Right atrium auricular region (tissue), 2 donors: ENCODE measurements at regions not wholly inside any gene's neighbourhood (a gene's known extent, or its start where the extent isn't known, plus 50 kb on each side); places are given as distances from the start of the nearest gene placed in this dataset.

ENCODE experiments used
- DNase-seq: peaks from one replicate; pipeline ENCODE4 v3.0.0-alpha.2; 2019; ENCODE audit warnings: low spot score
- H3K27ac ChIP-seq, 2 donors: fragments of 200-600 bp; sonication (generic); 1 replicate in 1 of 2; 2 replicates in 1 of 2; pipeline ENCODE4 v1.5.1; 2016 to 2019
- H3K27me3 ChIP-seq, 2 donors: fragments of 200-600 bp; sonication (generic); one replicate each; pipeline versions ENCODE4 v1.5.1 to v1.6.0; 2017 to 2019
- H3K36me3 ChIP-seq: fragments of 200-600 bp; sonication (generic); one replicate; pipeline ENCODE4 v1.5.1; 2016
- H3K4me1 ChIP-seq, 2 donors: fragments of 200-600 bp; sonication (generic); one replicate each; pipeline versions ENCODE4 v1.5.1 to v1.6.0; 2017 to 2019
- H3K4me3 ChIP-seq, 2 donors: fragments of 200-600 bp; sonication (generic); 1 replicate in 1 of 2; 2 replicates in 1 of 2; pipeline ENCODE4 v1.5.1; 2017 to 2019; ENCODE audit warnings: mild to moderate bottlenecking in 1 of 2, moderate library complexity in 1 of 2
- H3K9me3 ChIP-seq, 2 donors: fragments of 200-600 bp; sonication (generic); one replicate each; pipeline ENCODE4 v1.5.1; 2019
- TF ChIP-seq, protein P1 (sequence below), 2 donors: fragments of 200-600 bp; sonication (generic); IDR thresholded peaks; one replicate each; pipeline ENCODE4 v1.5.1; 2019; ENCODE audit warnings: antibody characterized with exemption in 2 of 2

DNA sequence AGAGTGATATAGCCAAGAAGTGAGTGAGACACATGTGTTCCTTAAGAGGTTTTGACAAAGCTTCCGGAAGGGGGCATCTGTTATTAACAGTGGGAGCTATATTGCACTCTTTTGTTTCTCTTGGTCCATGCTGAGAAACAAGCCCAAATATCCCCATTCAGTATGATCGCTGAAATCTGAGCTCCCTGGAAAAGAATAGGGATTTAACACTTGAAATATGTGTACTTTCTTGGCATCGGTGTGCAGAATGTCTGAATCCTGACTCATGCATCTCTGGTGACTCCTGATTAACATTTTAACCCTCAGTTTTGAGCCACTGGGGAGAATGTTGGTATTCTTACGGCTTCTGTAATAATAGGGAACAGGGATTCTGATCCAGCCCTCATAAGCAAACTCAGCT, 448.1 kb downstream of the TSN start:
- Histone ChIP-seq H3K4me3 (no peak overlapping the region), H3K9me3 (no peaks in the 10 kb centered on the region), H3K27me3 (no peaks in the 10 kb centered on the region), H3K36me3 (no peaks in the 10 kb centered on the region), H3K27ac (no peak overlapping the region), H3K4me1 (peaks cover 0 to 6% of the 10 kb centered on the region in 2 donors)
- TF ChIP-seq, protein P1, sequence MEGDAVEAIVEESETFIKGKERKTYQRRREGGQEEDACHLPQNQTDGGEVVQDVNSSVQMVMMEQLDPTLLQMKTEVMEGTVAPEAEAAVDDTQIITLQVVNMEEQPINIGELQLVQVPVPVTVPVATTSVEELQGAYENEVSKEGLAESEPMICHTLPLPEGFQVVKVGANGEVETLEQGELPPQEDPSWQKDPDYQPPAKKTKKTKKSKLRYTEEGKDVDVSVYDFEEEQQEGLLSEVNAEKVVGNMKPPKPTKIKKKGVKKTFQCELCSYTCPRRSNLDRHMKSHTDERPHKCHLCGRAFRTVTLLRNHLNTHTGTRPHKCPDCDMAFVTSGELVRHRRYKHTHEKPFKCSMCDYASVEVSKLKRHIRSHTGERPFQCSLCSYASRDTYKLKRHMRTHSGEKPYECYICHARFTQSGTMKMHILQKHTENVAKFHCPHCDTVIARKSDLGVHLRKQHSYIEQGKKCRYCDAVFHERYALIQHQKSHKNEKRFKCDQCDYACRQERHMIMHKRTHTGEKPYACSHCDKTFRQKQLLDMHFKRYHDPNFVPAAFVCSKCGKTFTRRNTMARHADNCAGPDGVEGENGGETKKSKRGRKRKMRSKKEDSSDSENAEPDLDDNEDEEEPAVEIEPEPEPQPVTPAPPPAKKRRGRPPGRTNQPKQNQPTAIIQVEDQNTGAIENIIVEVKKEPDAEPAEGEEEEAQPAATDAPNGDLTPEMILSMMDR (IDR thresholded peaks at IDR 0.05): no peak
- DNase-seq: no peak

- DNase-seq: no peak
- Histone ChIP-seq H3K27me3 (no peaks in the 10 kb centered on the region), H3K4me3 (no peak overlapping the region), H3K4me1 (peaks cover 0 to 6% of the 10 kb centered on the region in 2 donors), H3K9me3 (no peaks in the 10 kb centered on the region), H3K27ac (no peak overlapping the region), H3K36me3 (no peaks in the 10 kb centered on the region)
- TF ChIP-seq, protein P1 (IDR thresholded peaks at IDR 0.05): no peak
Observed at GRCh38 chr2:122205641-122206040, 450.2 kb downstream of the TSN start.

GRCh38 chr2:122206101-122206500, 450.6 kb downstream of the TSN start:
- Histone ChIP-seq H3K36me3 (no peaks in the 10 kb centered on the region), H3K27me3 (no peaks in the 10 kb centered on the region), H3K4me1 (peaks cover 0 to 6% of the 10 kb centered on the region in 2 donors), H3K9me3 (no peaks in the 10 kb centered on the region), H3K27ac (no peak overlapping the region), H3K4me3 (no peak overlapping the region)
- TF ChIP-seq, protein P1 (IDR thresholded peaks at IDR 0.05): no peak
- no peak for DNase-seq

DNA sequence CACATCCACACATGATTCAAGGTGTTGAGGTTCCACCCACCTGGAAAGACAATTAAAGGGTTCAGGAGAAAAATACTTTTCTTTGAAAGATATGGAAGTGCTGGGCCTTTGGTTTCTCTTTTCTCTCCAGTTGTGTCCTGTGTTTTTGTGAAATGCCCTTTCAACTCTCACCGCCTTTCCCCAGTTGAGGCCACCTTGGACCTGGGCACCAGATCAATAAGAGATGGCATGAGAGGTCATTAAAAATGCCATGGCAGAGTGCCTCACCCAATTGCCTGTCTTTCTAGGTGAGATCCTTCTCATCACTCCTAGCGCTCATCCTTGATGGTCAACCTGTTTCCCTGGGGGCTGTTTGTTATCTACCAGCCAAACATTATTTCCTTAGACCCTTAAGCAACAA, 453.9 kb downstream of the TSN start:
- no peak for DNase-seq
- H3K4me3 ChIP-seq: no peak overlapping the region
- H3K4me1 ChIP-seq: no peaks in the 10 kb centered on the region

DNA sequence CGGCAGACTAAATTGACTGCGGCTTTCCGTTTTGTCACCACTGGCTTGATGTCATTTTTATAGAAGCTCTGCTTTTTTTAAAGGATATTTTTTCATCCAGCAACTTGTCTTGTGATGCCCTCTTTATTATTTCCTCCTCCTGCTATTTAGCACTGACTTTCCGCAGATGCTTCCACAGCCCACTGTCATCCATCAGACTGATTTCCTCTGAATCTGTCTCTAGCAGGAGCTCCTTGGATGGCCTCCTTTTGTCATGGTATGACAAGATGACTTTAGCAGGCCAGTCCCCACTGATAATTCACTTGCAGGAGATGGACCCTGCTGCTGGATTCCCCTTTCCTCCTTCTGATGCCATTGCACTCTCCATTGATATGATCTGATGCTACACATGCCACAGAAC, 454.6 kb downstream of the TSN start:
- H3K4me1 ChIP-seq: no peaks in the 10 kb centered on the region
- no peaks in the 10 kb centered on the region for H3K9me3 ChIP-seq
- H3K4me3 ChIP-seq: no peak overlapping the region
- H3K27ac ChIP-seq: no peak overlapping the region
- H3K27me3 ChIP-seq: no peaks in the 10 kb centered on the region
- DNase-seq: no peak
- TF ChIP-seq, protein P1 (IDR thresholded peaks at IDR 0.05): no peak
- no peaks in the 10 kb centered on the region for H3K36me3 ChIP-seq

More for the DNA sequence above, 453.9 kb downstream of the TSN start:
- no peaks in the 10 kb centered on the region for H3K27me3 ChIP-seq
- TF ChIP-seq, protein P1 (IDR thresholded peaks at IDR 0.05): no peak
- no peaks in the 10 kb centered on the region for H3K36me3 ChIP-seq
- H3K27ac ChIP-seq: no peak overlapping the region
- H3K9me3 ChIP-seq: no peaks in the 10 kb centered on the region
